Activated T-cell treated with anti-CD3 and anti-CD28 coated beads, Interleukin-2, amount 50 U/mL, for 4 hours (primary cell): ENCODE measurements at regions not wholly inside any gene's neighbourhood (a gene's known extent, or its start where the extent isn't known, plus 50 kb on each side); places are given as distances from the start of the nearest gene placed in this dataset.
"Not testable (repeated sequence)": the region's sequence is repeated elsewhere in the genome, so short reads cannot be mapped to it uniquely, and the experiment has no call there.

ENCODE experiments used
- ATAC-seq, 2 donors: fragments of 200-7000 bp; cut with Tn5 transposase; one replicate each; pipeline ENCODE4 v1.10.0; 2021
- DNase-seq: peaks from one replicate; pipeline ENCODE4 v3.0.0-alpha.2; 2020
- H3K27me3 Mint-ChIP-seq: one replicate; pipeline ENCODE4 v1.8.0; 2021; ENCODE audit warnings: low read depth, mixed read lengths
- H3K36me3 Mint-ChIP-seq: one replicate; pipeline ENCODE4 v1.8.0; 2022; ENCODE audit warnings: mixed read lengths; ENCODE audit not compliant: insufficient read depth
- H3K4me1 Mint-ChIP-seq: one replicate; pipeline ENCODE4 v1.8.0; 2021; ENCODE audit warnings: low read depth, mixed read lengths
- H3K4me3 Mint-ChIP-seq: one replicate; pipeline ENCODE4 v1.8.0; 2021; ENCODE audit warnings: mild to moderate bottlenecking, moderate library complexity, mixed read lengths
- H3K9me3 Mint-ChIP-seq: one replicate; pipeline ENCODE4 v1.8.0; 2021; ENCODE audit warnings: mixed read lengths

- Mint-ChIP-seq H3K4me3 (no peak overlapping the region), H3K27me3 (peaks cover 4% of the 10 kb centered on the region), H3K36me3 (no peaks in the 10 kb centered on the region), H3K9me3 (peaks cover 26% of the 10 kb centered on the region), H3K4me1 (no peaks in the 10 kb centered on the region)
- ATAC-seq (no peak), DNase-seq (no peak)
Observed at GRCh38 chr6:119423996-119424395, 74.4 kb upstream of the MAN1A1 start.

- not testable (repeated sequence) for H3K4me3 Mint-ChIP-seq, H3K27me3 Mint-ChIP-seq, DNase-seq, ATAC-seq, H3K36me3 Mint-ChIP-seq, H3K4me1 Mint-ChIP-seq
- peaks cover 51% of the 10 kb centered on the region for H3K9me3 Mint-ChIP-seq
Observed at GRCh38 chr6:119418084-119418483, 68.5 kb upstream of the MAN1A1 start.

- DNase-seq: no peak
- H3K4me1 Mint-ChIP-seq: no peaks in the 10 kb centered on the region
- peaks cover 2% of the 10 kb centered on the region for H3K27me3 Mint-ChIP-seq
- H3K9me3 Mint-ChIP-seq: peaks cover 3% of the 10 kb centered on the region
- H3K4me3 Mint-ChIP-seq: no peak overlapping the region
- H3K36me3 Mint-ChIP-seq: no peaks in the 10 kb centered on the region
- ATAC-seq: no peak
Observed at GRCh38 chr6:119407156-119407555, 57.6 kb upstream of the MAN1A1 start.

- ATAC-seq, H3K27me3 Mint-ChIP-seq, H3K9me3 Mint-ChIP-seq, H3K4me1 Mint-ChIP-seq, H3K4me3 Mint-ChIP-seq, DNase-seq, H3K36me3 Mint-ChIP-seq: not testable (repeated sequence)
Observed at GRCh38 chr6:119405114-119405513, 55.6 kb upstream of the MAN1A1 start.
